ENCODE measurements at regions not wholly inside any gene's neighbourhood (a gene's known extent, or its start where the extent isn't known, plus 50 kb on each side); places are given as distances from the start of the nearest gene placed in this dataset.
A peak's percentile ranks its signal among the peaks of the same experiment; 100 is the strongest.

DNA sequence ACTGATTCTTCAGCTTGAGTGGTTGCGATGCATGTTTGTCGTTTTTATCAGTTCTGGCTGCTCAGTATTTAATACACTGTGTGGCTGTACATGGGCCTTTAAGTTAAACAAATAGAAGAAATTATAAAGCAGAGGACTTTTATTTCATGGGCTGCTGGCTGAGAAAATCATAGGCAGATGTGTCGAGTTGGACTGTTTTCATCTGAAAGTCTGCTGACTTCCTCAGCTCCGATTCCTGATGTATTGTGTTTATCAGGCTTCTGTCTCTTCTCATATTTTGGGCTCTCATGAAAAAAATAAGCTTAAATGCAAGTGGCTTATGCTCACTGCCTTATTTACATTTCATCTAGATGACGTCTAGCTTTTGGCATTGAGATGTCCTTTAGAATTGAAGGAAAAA is 129.5 kb upstream of the GGTLC1 start:
- H3K4me3 ChIP-seq (ENCODE audit: control insufficient read depth in 1 of 2, extremely low read depth in 1 of 2, low read length in 1 of 2): no peak overlapping the region
- H3K9me3 ChIP-seq: no peaks in the 10 kb centered on the region
- H3K27me3 ChIP-seq (replicated peaks in 1 of 2; ENCODE audit: control insufficient read depth in 2 of 2, extremely low read depth in 1 of 2, insufficient read depth in 2 of 2, low read length in 1 of 2): peaks cover 0 to 15% of the 10 kb centered on the region in 2 experiments
- no peaks in the 10 kb centered on the region for H3K4me1 ChIP-seq (ENCODE audit: control insufficient read depth in 1 of 2, extremely low read depth in 1 of 2, insufficient read depth in 2 of 2, low read length in 2 of 2)
- CTCF ChIA-PET: no interaction called here
- no peak overlapping the region for H3K27ac Mint-ChIP-seq
- H3K27ac ChIP-seq (ENCODE audit: low read length): no peak overlapping the region
- H3K4me1 Mint-ChIP-seq: peaks cover 1 to 10% (median 2%) of the 10 kb centered on the region in 3 donors
- H3K36me3 Mint-ChIP-seq: no peaks in the 10 kb centered on the region
- H3K36me3 ChIP-seq (ENCODE audit: control insufficient read depth in 2 of 2, extremely low read depth in 1 of 2, insufficient read depth in 1 of 2, low read length in 1 of 2): no peaks in the 10 kb centered on the region
- H3K27me3 Mint-ChIP-seq: peaks cover 18 to 24% of the 10 kb centered on the region in 2 donors
- H3K9me3 Mint-ChIP-seq: no peaks in the 10 kb centered on the region
- H3K4me3 Mint-ChIP-seq: no peak overlapping the region
- POLR2A ChIA-PET: interaction anchor here in 1 of 2 donors (0.6 kb wide), 1 partner anchor 1080 kb away, joined by 3 read pairs; no protein-coding TSS in a partner anchor
- WGBS (ENCODE audit: insufficient coverage): 75% methylated on average over 3 of the region's 5 CpGs
- ATAC-seq (replicated peaks in 1 of 4) (no peak), DNase-seq (no peak)

- Histone ChIP-seq H3K4me3 (ENCODE audit: control insufficient read depth in 1 of 2, extremely low read depth in 1 of 2, low read length in 1 of 2) (no peak overlapping the region), H3K9me3 (no peaks in the 10 kb centered on the region), H3K27ac (ENCODE audit: low read length) (no peak overlapping the region), H3K36me3 (ENCODE audit: control insufficient read depth in 2 of 2, extremely low read depth in 1 of 2, insufficient read depth in 1 of 2, low read length in 1 of 2) (no peaks in the 10 kb centered on the region), H3K4me1 (ENCODE audit: control insufficient read depth in 1 of 2, extremely low read depth in 1 of 2, insufficient read depth in 2 of 2, low read length in 2 of 2) (no peaks in the 10 kb centered on the region), H3K27me3 (replicated peaks in 1 of 2; ENCODE audit: control insufficient read depth in 2 of 2, extremely low read depth in 1 of 2, insufficient read depth in 2 of 2, low read length in 1 of 2) (peaks cover 0 to 15% of the 10 kb centered on the region in 2 experiments)
- CTCF ChIA-PET: no interaction called here
- WGBS (ENCODE audit: insufficient coverage): 60% methylated on average over 2 of the region's 3 CpGs
- H3K4me1 Mint-ChIP-seq: peaks cover 1 to 10% (median 2%) of the 10 kb centered on the region in 3 donors
- H3K27ac Mint-ChIP-seq: no peak overlapping the region
- POLR2A ChIA-PET: no interaction called here
- no peaks in the 10 kb centered on the region for H3K9me3 Mint-ChIP-seq
- ATAC-seq (replicated peaks in 1 of 4) (no peak), DNase-seq (no peak)
- H3K36me3 Mint-ChIP-seq: no peaks in the 10 kb centered on the region
- no peak overlapping the region for H3K4me3 Mint-ChIP-seq
- peaks cover 16 to 23% of the 10 kb centered on the region in 2 donors for H3K27me3 Mint-ChIP-seq
Observed at GRCh38 chr20:24117383-24117782, 128.8 kb upstream of the GGTLC1 start.

DNA sequence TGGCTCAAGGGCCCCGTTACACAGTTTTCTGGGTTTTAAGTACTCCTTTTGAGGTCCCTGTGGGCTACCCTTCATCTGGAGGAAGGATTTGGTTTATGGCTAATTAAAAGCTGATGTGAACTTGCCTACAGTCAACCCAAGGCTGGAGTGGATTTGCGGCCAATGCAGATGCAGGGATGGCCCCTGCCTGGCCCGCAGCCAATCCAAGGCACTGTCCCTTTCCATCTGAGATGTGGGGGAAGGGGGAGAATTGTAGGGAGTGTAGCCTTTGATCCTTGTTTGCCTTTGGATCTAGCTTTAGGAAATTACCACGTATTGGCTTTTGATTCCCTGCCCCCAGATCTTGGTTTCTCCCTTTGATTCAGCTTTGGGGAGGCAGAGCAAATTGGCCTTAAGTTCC is 128.0 kb upstream of the GGTLC1 start:
- Histone ChIP-seq H3K27ac (ENCODE audit: low read length) (no peak overlapping the region), H3K9me3 (no peaks in the 10 kb centered on the region), H3K36me3 (ENCODE audit: control insufficient read depth in 2 of 2, extremely low read depth in 1 of 2, insufficient read depth in 1 of 2, low read length in 1 of 2) (no peaks in the 10 kb centered on the region), H3K4me1 (ENCODE audit: control insufficient read depth in 1 of 2, extremely low read depth in 1 of 2, insufficient read depth in 2 of 2, low read length in 2 of 2) (no peaks in the 10 kb centered on the region), H3K27me3 (replicated peaks in 1 of 2; ENCODE audit: control insufficient read depth in 2 of 2, extremely low read depth in 1 of 2, insufficient read depth in 2 of 2, low read length in 1 of 2) (peaks cover 0 to 15% of the 10 kb centered on the region in 2 experiments), H3K4me3 (ENCODE audit: control insufficient read depth in 1 of 2, extremely low read depth in 1 of 2, low read length in 1 of 2) (no peak overlapping the region)
- Mint-ChIP-seq H3K4me3 (no peak overlapping the region), H3K36me3 (no peaks in the 10 kb centered on the region), H3K27me3 (peaks cover 16 to 23% of the 10 kb centered on the region in 2 donors), H3K27ac (no peak overlapping the region), H3K4me1 (peaks cover 1 to 10% (median 2%) of the 10 kb centered on the region in 3 donors), H3K9me3 (no peaks in the 10 kb centered on the region)
- ChIA-PET POLR2A (no interaction called here), CTCF (interaction anchor here in 1 of 2 donors (0.6 kb wide), 1 partner anchor 48 kb away, joined by 3 read pairs; no protein-coding TSS in a partner anchor)
- DNase-seq: no peak
- ATAC-seq (replicated peaks in 1 of 4): no peak
- WGBS (ENCODE audit: insufficient coverage): 73% methylated on average over 2 of the region's 4 CpGs

DNA sequence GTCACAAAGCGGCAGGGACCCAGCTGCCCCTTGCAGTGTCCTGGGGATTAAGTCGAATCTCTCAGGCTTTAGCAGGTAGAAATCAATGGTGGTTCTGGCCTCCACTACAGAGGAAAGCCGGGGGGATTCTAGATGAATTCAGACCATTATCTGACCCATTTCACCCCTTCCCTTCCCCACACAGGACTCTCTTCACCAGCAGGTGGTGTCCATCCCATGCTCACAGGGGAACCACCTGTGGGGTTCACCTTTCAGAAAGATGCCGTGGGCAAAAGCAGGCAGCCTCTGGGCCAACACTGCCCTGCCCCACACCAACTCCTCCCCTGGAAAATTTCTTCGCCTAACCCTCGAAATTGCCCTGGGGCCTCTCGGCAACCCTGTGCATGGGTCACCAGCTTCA is 123.8 kb upstream of the GGTLC1 start:
- H3K4me3 Mint-ChIP-seq: no peak overlapping the region
- Histone ChIP-seq H3K4me1 (ENCODE audit: control insufficient read depth in 1 of 2, extremely low read depth in 1 of 2, insufficient read depth in 2 of 2, low read length in 2 of 2) (peaks cover 0 to 3% of the 10 kb centered on the region in 2 experiments), H3K36me3 (ENCODE audit: control insufficient read depth in 2 of 2, extremely low read depth in 1 of 2, insufficient read depth in 1 of 2, low read length in 1 of 2) (no peaks in the 10 kb centered on the region), H3K27me3 (replicated peaks in 1 of 2; ENCODE audit: control insufficient read depth in 2 of 2, extremely low read depth in 1 of 2, insufficient read depth in 2 of 2, low read length in 1 of 2) (peaks cover 0 to 4% of the 10 kb centered on the region in 2 experiments), H3K9me3 (no peaks in the 10 kb centered on the region), H3K4me3 (ENCODE audit: control insufficient read depth in 1 of 2, extremely low read depth in 1 of 2, low read length in 1 of 2) (no peak overlapping the region), H3K27ac (ENCODE audit: low read length) (no peak overlapping the region)
- DNase-seq (no peak), ATAC-seq (replicated peaks in 1 of 4) (no peak)
- CTCF ChIA-PET: no interaction called here
- peaks cover 1 to 8% (median 6%) of the 10 kb centered on the region in 3 donors for H3K4me1 Mint-ChIP-seq
- H3K27ac Mint-ChIP-seq: no peak overlapping the region
- POLR2A ChIA-PET: no interaction called here
- H3K27me3 Mint-ChIP-seq: peaks cover 3 to 6% of the 10 kb centered on the region in 2 donors
- no peaks in the 10 kb centered on the region for H3K36me3 Mint-ChIP-seq
- no peaks in the 10 kb centered on the region for H3K9me3 Mint-ChIP-seq
- 91% methylated on average over 6 of the region's 7 CpGs for WGBS (ENCODE audit: insufficient coverage)

DNA sequence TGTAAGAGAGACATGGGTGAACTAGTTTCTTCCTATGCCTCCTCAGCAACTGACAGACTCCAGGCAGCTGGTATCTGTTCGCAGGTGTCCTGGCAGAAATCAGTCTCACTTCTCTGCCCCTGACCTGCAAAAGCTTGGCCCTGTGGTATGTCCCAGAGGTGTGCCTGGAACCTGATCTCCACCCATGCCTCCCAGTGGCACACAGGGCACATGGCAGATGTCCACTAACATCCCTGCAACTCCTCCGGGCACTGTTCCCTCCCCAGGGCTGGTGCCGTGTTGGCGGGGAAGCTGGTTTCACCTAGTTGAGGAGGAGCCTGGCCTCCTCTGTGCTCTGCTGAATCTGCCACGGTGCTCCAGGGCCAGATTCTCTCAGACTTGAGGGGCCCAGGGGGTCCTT is 123.3 kb upstream of the GGTLC1 start:
- Mint-ChIP-seq H3K27me3 (peaks cover 3 to 5% of the 10 kb centered on the region in 2 donors), H3K36me3 (no peaks in the 10 kb centered on the region), H3K9me3 (no peaks in the 10 kb centered on the region), H3K27ac (no peak overlapping the region), H3K4me1 (peaks cover 1 to 8% (median 6%) of the 10 kb centered on the region in 3 donors), H3K4me3 (no peak overlapping the region)
- Histone ChIP-seq H3K27ac (ENCODE audit: low read length) (no peak overlapping the region), H3K36me3 (ENCODE audit: control insufficient read depth in 2 of 2, extremely low read depth in 1 of 2, insufficient read depth in 1 of 2, low read length in 1 of 2) (no peaks in the 10 kb centered on the region), H3K4me3 (ENCODE audit: control insufficient read depth in 1 of 2, extremely low read depth in 1 of 2, low read length in 1 of 2) (no peak overlapping the region), H3K27me3 (replicated peaks in 1 of 2; ENCODE audit: control insufficient read depth in 2 of 2, extremely low read depth in 1 of 2, insufficient read depth in 2 of 2, low read length in 1 of 2) (peaks cover 0 to 4% of the 10 kb centered on the region in 2 experiments), H3K9me3 (no peaks in the 10 kb centered on the region), H3K4me1 (ENCODE audit: control insufficient read depth in 1 of 2, extremely low read depth in 1 of 2, insufficient read depth in 2 of 2, low read length in 2 of 2) (peaks cover 0 to 3% of the 10 kb centered on the region in 2 experiments)
- DNase-seq (no peak), ATAC-seq (replicated peaks in 1 of 4) (no peak)
- ChIA-PET POLR2A (no interaction called here), CTCF (no interaction called here)
- 75% methylated on average over 2 of the region's 5 CpGs for WGBS (ENCODE audit: insufficient coverage)

GRCh38 chr20:24109537-24109936 is 121.0 kb upstream of the GGTLC1 start:
- ChIA-PET POLR2A (no interaction called here), CTCF (interaction anchor here in 1 of 2 donors (0.6 kb wide), 1 partner anchor 169 kb away, joined by 4 read pairs; no protein-coding TSS in a partner anchor)
- Histone ChIP-seq H3K4me3 (ENCODE audit: control insufficient read depth in 1 of 2, extremely low read depth in 1 of 2, low read length in 1 of 2) (peak overlapping the region in 1 of 2 donors; percentile 39), H3K9me3 (no peaks in the 10 kb centered on the region), H3K27me3 (replicated peaks in 1 of 2; ENCODE audit: control insufficient read depth in 2 of 2, extremely low read depth in 1 of 2, insufficient read depth in 2 of 2, low read length in 1 of 2) (peaks cover 0 to 8% of the 10 kb centered on the region in 2 experiments), H3K4me1 (ENCODE audit: control insufficient read depth in 1 of 2, extremely low read depth in 1 of 2, insufficient read depth in 2 of 2, low read length in 2 of 2) (peaks cover 0 to 3% of the 10 kb centered on the region in 2 experiments), H3K27ac (ENCODE audit: low read length) (peak overlapping the region; percentile 50), H3K36me3 (ENCODE audit: control insufficient read depth in 2 of 2, extremely low read depth in 1 of 2, insufficient read depth in 1 of 2, low read length in 1 of 2) (no peaks in the 10 kb centered on the region)
- peak overlapping the region; percentile 55 to 60 (median 55) for H3K4me3 Mint-ChIP-seq
- peaks cover 0 to 6% (median 0%) of the 10 kb centered on the region in 3 donors for H3K4me1 Mint-ChIP-seq
- DNase-seq (peak in 2 of 35 experiments; percentile 10 to 33), ATAC-seq (replicated peaks in 1 of 4) (peak in 1 of 4 experiments; percentile 39)
- peaks cover 3 to 13% of the 10 kb centered on the region in 2 donors for H3K27me3 Mint-ChIP-seq
- no peaks in the 10 kb centered on the region for H3K9me3 Mint-ChIP-seq
- H3K36me3 Mint-ChIP-seq: no peaks in the 10 kb centered on the region
- H3K27ac Mint-ChIP-seq: peak overlapping the region; percentile 34 to 54
- 39% methylated on average over 5 of the region's 10 CpGs for WGBS (ENCODE audit: insufficient coverage)
